Fibroblast of skin of abdomen (primary cell): ENCODE measurements at regions not wholly inside any gene's neighbourhood (a gene's known extent, or its start where the extent isn't known, plus 50 kb on each side); places are given as distances from the start of the nearest gene placed in this dataset.
A peak's percentile ranks its signal among the peaks of the same experiment; 100 is the strongest.

Experiments
- DNase-seq: peaks from one replicate; pipeline ENCODE4 v3.0.0-alpha.2; 2013

DNA sequence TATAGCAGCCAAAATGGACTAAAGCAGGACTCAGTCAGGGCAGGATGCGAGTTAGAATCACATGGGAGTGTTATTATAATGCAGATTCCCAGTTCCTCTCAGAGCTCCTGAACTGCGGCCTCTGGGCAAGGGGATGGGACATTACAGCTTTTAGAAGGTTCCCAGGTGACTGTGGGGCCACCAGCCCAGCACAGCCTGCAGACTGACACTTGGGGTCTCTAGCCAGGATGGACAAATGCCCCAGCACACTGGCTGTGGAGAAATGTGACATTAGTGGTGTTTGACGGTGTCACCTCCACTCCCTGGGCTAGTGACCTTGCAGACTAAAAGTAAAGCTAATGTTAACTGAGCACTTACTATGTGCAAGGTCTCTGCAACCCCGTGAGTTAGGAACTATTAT lies 238.0 kb upstream of the HS6ST1 start:
- DNase-seq = no peak

- DNase-seq = no peak
Measured at GRCh38 chr2:128557069-128557468, 238.4 kb upstream of the HS6ST1 start.

- DNase-seq = peak; percentile 72
Measured at GRCh38 chr2:128557831-128558241, 239.2 kb upstream of the HS6ST1 start.

- no peak for DNase-seq
Measured at GRCh38 chr2:128558441-128558840, 239.8 kb upstream of the HS6ST1 start.

DNA sequence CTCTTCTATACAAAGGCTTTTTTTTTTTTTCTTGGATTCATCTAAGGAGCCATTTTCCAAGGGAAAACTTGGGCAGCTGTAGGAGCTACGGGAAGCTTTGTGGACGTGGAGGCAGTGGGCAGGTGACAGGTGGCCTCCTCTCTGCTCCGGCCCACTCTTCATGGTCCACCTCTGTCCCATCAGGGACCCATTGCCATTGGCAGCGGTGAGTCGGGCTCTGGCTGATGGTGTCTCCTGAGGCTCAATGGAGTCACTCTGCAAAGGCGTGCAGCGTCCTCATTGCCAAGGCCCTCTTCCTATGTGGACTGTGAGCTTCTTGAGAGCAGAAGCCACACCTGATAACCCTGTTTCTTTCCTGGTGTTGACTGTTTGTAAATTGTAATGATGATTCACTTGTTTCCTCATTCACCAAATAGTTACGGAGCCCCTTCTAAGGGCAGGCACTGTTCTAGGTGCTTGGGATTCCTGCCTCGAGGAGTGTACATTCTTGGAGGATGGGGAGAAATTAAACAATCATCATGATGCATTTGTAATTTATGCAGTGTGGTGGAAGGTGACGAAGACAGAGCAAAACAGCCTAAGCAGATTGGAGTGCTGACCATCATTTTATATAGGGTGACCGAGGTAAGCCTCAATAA lies 240.3 kb upstream of the HS6ST1 start:
- DNase-seq = no peak

GRCh38 chr2:128559533-128560515 lies 241.2 kb upstream of the HS6ST1 start:
- no peak for DNase-seq

- no peak for DNase-seq
Measured at GRCh38 chr2:128560718-128561117, 242.1 kb upstream of the HS6ST1 start.

GRCh38 chr2:128562471-128563347 lies 244.0 kb upstream of the HS6ST1 start:
- DNase-seq = peak; percentile 57

DNA sequence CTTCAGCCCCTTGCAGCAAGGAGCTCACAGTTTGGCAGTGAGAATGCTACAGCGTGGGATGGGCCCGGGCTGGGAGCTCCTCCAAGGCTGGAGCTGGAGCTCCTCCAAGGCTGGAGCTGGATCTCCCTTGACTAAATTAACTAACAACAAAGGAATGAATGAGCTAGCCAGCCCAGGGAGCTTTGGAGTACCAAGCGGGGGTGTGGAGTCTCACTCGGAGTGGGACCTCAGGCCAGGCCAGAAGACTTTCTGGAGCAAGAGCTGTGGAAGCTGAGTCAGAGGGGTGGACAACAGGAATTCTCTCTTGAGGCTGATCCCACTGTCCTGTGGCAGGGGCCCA lies 244.7 kb upstream of the HS6ST1 start:
- DNase-seq = peak; percentile 90

GRCh38 chr2:128564131-128564530 lies 245.5 kb upstream of the HS6ST1 start:
- no peak for DNase-seq

- no peak for DNase-seq
Measured at GRCh38 chr2:128564551-128564950, 245.9 kb upstream of the HS6ST1 start.

DNA sequence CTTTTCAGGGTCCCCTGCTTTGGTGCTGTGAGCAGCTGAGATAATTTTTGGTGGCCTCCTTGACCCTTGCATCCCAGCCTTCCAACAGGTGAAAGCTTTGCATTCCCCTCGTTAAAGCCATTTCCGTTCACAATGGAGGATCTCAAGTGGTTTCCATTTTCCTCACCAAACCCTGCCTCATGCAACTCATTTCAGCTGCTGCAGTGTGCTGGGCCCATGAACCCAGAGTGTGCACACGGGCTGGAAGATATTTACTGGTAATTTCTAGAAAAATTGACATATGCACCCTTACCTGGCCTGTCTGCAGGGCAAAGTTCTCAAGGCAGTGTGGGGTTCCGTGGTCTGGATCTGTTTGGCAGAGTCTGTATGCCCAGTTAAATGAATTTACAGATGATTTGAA lies 246.8 kb upstream of the HS6ST1 start:
- no peak for DNase-seq

DNA sequence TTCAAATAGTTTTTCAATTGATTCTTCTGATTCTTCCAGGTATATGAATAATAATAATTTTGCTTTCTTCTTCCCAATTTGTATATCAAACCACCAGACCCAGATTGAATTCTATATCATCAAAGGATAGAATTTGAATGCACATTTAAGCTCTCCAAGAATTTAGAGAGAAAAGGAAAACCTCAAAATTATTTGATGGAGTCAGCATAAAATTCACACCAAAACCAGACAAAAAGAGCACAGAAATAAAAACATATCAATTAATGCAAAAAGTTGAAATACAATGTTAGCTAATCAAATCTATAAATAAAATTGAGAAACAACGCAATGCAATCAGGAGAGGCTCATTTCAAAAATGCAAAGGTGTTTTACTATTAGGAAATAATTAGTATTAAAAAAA lies 248.0 kb upstream of the HS6ST1 start:
- no peak for DNase-seq

GRCh38 chr2:128568106-128568505 lies 249.4 kb upstream of the HS6ST1 start:
- DNase-seq = no peak

DNA sequence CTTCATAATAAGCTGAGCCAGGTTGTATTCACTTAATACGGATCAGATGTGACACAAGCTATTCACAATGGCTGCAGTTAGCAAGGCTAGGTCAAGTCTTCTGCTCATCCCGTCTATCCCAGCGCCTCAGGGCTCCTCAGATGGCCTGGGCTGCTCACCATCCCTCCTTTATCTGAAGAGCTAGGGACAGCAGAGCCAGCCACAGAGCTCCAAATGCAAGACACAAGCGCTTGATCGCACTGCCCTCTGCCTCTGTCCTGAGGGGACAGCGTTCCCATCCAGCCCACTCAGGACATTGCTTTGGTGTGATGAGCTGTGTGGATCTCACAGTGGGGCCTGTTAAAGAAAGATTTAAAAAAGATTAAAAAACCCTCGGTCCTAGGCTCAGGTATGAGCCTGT lies 254.4 kb upstream of the HS6ST1 start:
- no peak for DNase-seq

- DNase-seq = no peak
Measured at GRCh38 chr2:128573531-128573930, 254.9 kb upstream of the HS6ST1 start.

GRCh38 chr2:128577141-128577930 lies 258.7 kb upstream of the HS6ST1 start:
- DNase-seq = no peak

DNA sequence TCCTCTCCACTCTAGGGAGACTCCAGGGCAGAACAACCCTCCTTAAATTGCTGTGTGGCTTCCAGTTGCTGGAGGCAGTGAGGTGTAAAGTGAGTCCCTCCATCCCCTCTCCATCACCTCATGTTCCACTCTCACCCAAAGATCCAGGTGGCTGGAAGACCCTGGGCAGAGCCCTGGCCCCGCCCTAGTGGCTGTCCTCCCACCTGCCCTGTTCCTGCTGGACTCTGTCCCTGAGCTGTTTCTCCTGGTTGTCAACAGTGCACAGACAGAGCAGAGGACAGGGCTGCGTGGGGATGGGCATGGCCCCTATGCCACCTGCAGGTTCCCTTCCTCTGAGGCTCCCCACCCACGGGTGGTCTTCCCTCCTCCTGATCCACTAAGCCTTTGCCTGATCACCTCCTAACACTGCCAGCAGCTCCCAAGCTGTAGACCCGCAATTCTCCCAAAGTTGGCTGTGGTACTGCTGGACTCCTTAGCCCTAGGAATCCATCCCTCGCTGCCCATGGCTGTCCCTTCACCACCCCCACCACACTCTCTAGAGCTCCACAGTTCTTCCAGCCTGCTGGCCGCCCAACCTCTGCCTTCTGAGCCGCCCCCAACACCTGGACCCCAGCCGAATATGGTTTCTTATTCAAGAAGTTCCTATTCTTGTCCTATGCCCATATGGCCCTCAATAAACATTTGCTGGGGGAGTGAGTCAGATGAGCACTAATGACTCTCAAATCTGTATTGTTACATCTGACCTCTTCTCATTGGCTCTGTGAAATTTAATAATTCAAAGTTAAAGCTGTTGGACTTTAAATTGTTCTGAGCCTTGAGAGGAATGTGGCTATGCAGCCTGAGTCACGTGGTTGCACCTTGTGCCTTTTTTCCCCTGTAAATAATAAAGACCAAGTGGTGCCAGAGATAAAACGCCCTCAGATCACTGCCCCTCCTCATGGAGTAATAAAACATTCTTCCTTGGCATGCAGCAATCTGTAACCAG lies 260.0 kb upstream of the HS6ST1 start:
- DNase-seq = peak; percentile 21

DNA sequence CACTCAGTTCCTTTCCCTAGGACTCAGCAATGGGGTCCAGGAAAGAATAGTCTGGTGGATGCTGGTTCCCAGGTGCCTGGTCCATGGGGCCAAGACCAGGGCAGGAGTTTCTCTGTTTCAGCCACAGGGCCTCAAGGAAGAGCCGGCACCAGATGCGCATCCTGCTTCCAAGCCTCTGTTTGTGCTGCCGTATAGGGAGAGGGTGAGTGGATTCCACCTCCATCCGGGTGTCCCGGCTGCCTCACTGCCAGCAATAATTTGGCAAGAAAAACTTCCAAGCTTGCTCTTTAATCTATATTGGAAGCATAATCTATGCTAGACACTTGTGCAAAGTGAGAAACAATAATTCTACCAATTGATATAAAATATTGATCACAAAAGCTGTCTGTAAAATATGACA lies 261.2 kb upstream of the HS6ST1 start:
- no peak for DNase-seq

- no peak for DNase-seq
Measured at GRCh38 chr2:128580988-128581848, 262.6 kb upstream of the HS6ST1 start.
